Neural progenitor cell (in vitro differentiated cells): ENCODE measurements at regions not wholly inside any gene's neighbourhood (a gene's known extent, or its start where the extent isn't known, plus 50 kb on each side); places are given as distances from the start of the nearest gene placed in this dataset.

ENCODE experiments used
- DNase-seq: peaks from one replicate; pipeline ENCODE4 v3.0.0-alpha.2; 2016; ENCODE audit warnings: low spot score
- H2AFZ ChIP-seq: fragments of 200-600 bp; sonication (generic); replicated peaks from 2 replicates; pipeline ENCODE4 v1.6.1; 2016; ENCODE audit warnings: antibody characterized with exemption
- H3F3A ChIP-seq: fragments of 200-600 bp; sonication (generic); 2 replicates; pipeline ENCODE4 v1.6.1; 2016; ENCODE audit warnings: antibody characterized with exemption, low read depth
- H3K27ac ChIP-seq: fragments of 200-600 bp; sonication (generic); 2 replicates; pipeline ENCODE4 v1.5.1; 2016; ENCODE audit warnings: mild to moderate bottlenecking
- H3K27me3 ChIP-seq: fragments of 200-600 bp; sonication (generic); 2 replicates; pipeline ENCODE4 v1.6.1; 2016; ENCODE audit warnings: mild to moderate bottlenecking, moderate library complexity
- H3K36me3 ChIP-seq: fragments of 200-600 bp; sonication (generic); 2 replicates; pipeline ENCODE4 v1.5.1; 2016
- H3K4me1 ChIP-seq: fragments of 200-600 bp; sonication (generic); 2 replicates; pipeline ENCODE4 v1.6.1; 2016; ENCODE audit warnings: mixed run types
- H3K4me2 ChIP-seq: fragments of 200-600 bp; sonication (generic); 2 replicates; pipeline ENCODE4 v1.6.1; 2016
- H3K4me3 ChIP-seq: fragments of 200-600 bp; sonication (generic); 2 replicates; pipeline ENCODE4 v1.5.1; 2016
- H3K79me2 ChIP-seq: fragments of 200-600 bp; sonication (generic); 2 replicates; pipeline ENCODE4 v1.6.1; 2016; ENCODE audit warnings: low read depth
- H3K9ac ChIP-seq: fragments of 200-600 bp; sonication (generic); 2 replicates; pipeline ENCODE4 v1.6.1; 2016
- H3K9me3 ChIP-seq: fragments of 200-600 bp; sonication (generic); 2 replicates; pipeline ENCODE4 v1.5.1; 2016; ENCODE audit warnings: low read depth
- H4K20me1 ChIP-seq: fragments of 200-600 bp; sonication (generic); 2 replicates; pipeline ENCODE4 v1.6.1; 2016; ENCODE audit warnings: low read depth
- H3K27ac Mint-ChIP-seq: 3 replicates; pipeline ENCODE4 v1.8.0; 2021; ENCODE audit warnings: mixed read lengths
- H3K27me3 Mint-ChIP-seq: 2 replicates; pipeline ENCODE4 v1.8.0; 2022; ENCODE audit warnings: low read depth, mild to moderate bottlenecking, inconsistent platforms, moderate library complexity, mixed read lengths; ENCODE audit not compliant: insufficient read depth
- H3K36me3 Mint-ChIP-seq: 3 replicates; pipeline ENCODE4 v1.8.0; 2021; ENCODE audit warnings: mixed read lengths
- H3K4me1 Mint-ChIP-seq: 3 replicates; pipeline ENCODE4 v1.8.0; 2021; ENCODE audit warnings: mixed read lengths
- H3K4me3 Mint-ChIP-seq: 3 replicates; pipeline ENCODE4 v1.8.0; 2021; ENCODE audit warnings: mild to moderate bottlenecking, moderate library complexity, mixed read lengths
- H3K9me3 Mint-ChIP-seq: 3 replicates; pipeline ENCODE4 v1.8.0; 2020; ENCODE audit warnings: mixed read lengths
- EZH2 ChIP-seq: fragments of 200-600 bp; sonication (generic); IDR thresholded peaks from 2 replicates; pipeline ENCODE4 v1.6.1; 2017; ENCODE audit warnings: antibody characterized with exemption, mild to moderate bottlenecking, moderate library complexity
- EZH2phosphoT487 ChIP-seq: fragments of 200-600 bp; sonication (generic); IDR thresholded peaks from 2 replicates; pipeline ENCODE4 v1.6.1; 2017; ENCODE audit warnings: antibody characterized with exemption
- TF ChIP-seq, protein P1 (sequence below): fragments of 200-600 bp; sonication (generic); IDR thresholded peaks from 2 replicates; pipeline ENCODE4 v1.5.1; 2017; ENCODE audit warnings: antibody characterized with exemption, mild to moderate bottlenecking

DNA sequence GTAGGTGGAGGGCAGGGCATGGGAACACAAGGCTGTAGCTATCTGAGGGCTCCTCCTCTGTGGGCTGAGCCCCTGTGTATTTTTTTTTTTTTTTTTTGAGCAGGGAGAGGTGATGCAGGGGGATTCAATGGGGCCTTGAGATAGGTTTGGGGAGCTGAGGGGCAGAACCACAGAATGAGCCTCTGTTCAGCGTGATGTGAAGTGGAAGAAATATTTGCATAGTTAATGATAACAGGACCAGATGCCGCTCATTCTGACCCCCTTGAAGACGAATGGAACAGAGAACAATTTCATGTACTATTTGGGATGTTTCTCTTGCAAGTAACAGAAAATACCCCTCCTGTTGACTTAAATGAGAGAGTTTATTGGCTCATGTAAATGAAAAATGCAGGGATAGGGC is 69.7 kb upstream of the EMX2 start:
- Histone ChIP-seq H3K36me3 (no peaks in the 10 kb centered on the region), H4K20me1 (no peaks in the 10 kb centered on the region), H3K4me2 (no peak overlapping the region), H2AFZ (no peak overlapping the region), H3K4me1 (no peaks in the 10 kb centered on the region), H3K4me3 (no peak overlapping the region), H3K27me3 (no peaks in the 10 kb centered on the region), H3K9ac (no peak overlapping the region), H3K9me3 (no peaks in the 10 kb centered on the region), H3K27ac (no peak overlapping the region), H3F3A (no peaks in the 10 kb centered on the region), H3K79me2 (no peaks in the 10 kb centered on the region)
- Mint-ChIP-seq H3K27ac (no peak overlapping the region), H3K4me1 (no peaks in the 10 kb centered on the region), H3K9me3 (no peaks in the 10 kb centered on the region), H3K4me3 (no peak overlapping the region), H3K36me3 (no peaks in the 10 kb centered on the region), H3K27me3 (peaks cover 2% of the 10 kb centered on the region)
- TF ChIP-seq, protein P1, sequence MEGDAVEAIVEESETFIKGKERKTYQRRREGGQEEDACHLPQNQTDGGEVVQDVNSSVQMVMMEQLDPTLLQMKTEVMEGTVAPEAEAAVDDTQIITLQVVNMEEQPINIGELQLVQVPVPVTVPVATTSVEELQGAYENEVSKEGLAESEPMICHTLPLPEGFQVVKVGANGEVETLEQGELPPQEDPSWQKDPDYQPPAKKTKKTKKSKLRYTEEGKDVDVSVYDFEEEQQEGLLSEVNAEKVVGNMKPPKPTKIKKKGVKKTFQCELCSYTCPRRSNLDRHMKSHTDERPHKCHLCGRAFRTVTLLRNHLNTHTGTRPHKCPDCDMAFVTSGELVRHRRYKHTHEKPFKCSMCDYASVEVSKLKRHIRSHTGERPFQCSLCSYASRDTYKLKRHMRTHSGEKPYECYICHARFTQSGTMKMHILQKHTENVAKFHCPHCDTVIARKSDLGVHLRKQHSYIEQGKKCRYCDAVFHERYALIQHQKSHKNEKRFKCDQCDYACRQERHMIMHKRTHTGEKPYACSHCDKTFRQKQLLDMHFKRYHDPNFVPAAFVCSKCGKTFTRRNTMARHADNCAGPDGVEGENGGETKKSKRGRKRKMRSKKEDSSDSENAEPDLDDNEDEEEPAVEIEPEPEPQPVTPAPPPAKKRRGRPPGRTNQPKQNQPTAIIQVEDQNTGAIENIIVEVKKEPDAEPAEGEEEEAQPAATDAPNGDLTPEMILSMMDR, result no peak
- TF ChIP-seq EZH2, result no peak
- no peak for TF ChIP-seq EZH2phosphoT487
- no peak for DNase-seq

DNA sequence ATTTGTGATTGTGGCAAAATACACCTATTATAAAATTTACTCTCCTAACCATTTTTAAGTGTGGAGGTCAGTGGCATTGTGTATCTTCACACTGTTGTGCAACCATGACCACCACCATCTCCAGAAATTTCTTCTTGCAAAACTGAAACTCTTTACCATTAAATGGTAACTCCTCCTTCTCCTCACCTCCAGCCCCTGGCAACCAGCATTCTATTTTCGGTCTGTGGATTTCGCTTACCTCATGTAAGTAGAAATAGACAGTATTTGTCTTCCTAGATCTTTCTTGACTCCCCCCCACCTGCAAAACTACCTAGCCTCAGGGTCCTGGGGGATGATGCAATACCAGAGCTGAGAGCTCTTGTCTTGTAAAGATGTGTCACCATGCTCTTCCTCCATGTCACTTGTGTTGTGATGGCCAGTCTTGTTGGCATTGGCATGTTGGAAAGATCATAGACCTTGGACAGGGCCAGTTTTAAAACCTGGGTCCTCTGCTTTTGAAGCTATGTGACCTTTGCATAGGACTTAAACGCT is 71.1 kb upstream of the EMX2 start:
- H3K4me1 ChIP-seq, result no peaks in the 10 kb centered on the region
- H3K36me3 ChIP-seq, result no peaks in the 10 kb centered on the region
- Mint-ChIP-seq H3K27me3 (peaks cover 5% of the 10 kb centered on the region), H3K9me3 (no peaks in the 10 kb centered on the region), H3K36me3 (no peaks in the 10 kb centered on the region), H3K4me3 (no peak overlapping the region), H3K4me1 (no peaks in the 10 kb centered on the region), H3K27ac (no peak overlapping the region)
- H3K4me2 ChIP-seq, result no peak overlapping the region
- TF ChIP-seq, protein P1, result no peak
- no peak for TF ChIP-seq EZH2phosphoT487
- TF ChIP-seq EZH2, result no peak
- H2AFZ ChIP-seq, result no peak overlapping the region
- no peaks in the 10 kb centered on the region for H3K9me3 ChIP-seq
- H3K79me2 ChIP-seq, result no peaks in the 10 kb centered on the region
- H4K20me1 ChIP-seq, result no peaks in the 10 kb centered on the region
- H3K27me3 ChIP-seq, result no peaks in the 10 kb centered on the region
- DNase-seq, result no peak
- no peak overlapping the region for H3K9ac ChIP-seq
- no peak overlapping the region for H3K27ac ChIP-seq
- no peaks in the 10 kb centered on the region for H3F3A ChIP-seq
- no peak overlapping the region for H3K4me3 ChIP-seq

DNA sequence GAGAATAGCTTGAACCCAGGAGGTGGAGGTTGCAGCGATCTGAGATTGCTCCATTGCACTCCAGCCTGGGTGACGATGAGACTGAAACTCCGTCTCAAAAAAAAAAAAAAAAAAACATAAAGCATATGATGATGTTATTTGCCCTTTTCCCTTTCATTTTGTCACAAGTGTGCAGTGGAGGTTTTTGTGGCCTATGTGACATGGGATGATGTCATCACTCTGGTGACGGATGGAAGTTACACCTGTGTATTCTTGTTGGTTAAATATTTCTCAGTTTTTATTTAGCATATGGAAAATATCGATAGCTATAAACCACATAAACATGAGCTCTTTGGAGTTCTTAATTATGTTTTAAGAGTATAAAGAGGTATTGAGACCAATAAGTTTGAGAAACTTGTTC is 71.8 kb upstream of the EMX2 start:
- H3K4me3 Mint-ChIP-seq, result no peak overlapping the region
- H3K9me3 ChIP-seq, result no peaks in the 10 kb centered on the region
- no peaks in the 10 kb centered on the region for H3F3A ChIP-seq
- no peaks in the 10 kb centered on the region for H3K4me1 Mint-ChIP-seq
- no peak for DNase-seq
- no peaks in the 10 kb centered on the region for H3K36me3 Mint-ChIP-seq
- H3K27ac Mint-ChIP-seq, result no peak overlapping the region
- H3K4me2 ChIP-seq, result no peak overlapping the region
- no peak overlapping the region for H3K9ac ChIP-seq
- no peaks in the 10 kb centered on the region for H3K4me1 ChIP-seq
- no peak overlapping the region for H2AFZ ChIP-seq
- H3K36me3 ChIP-seq, result no peaks in the 10 kb centered on the region
- no peak overlapping the region for H3K4me3 ChIP-seq
- no peak for TF ChIP-seq EZH2
- TF ChIP-seq, protein P1, result no peak
- no peaks in the 10 kb centered on the region for H4K20me1 ChIP-seq
- H3K79me2 ChIP-seq, result no peaks in the 10 kb centered on the region
- H3K9me3 Mint-ChIP-seq, result no peaks in the 10 kb centered on the region
- peaks cover 5% of the 10 kb centered on the region for H3K27me3 Mint-ChIP-seq
- H3K27ac ChIP-seq, result no peak overlapping the region
- no peaks in the 10 kb centered on the region for H3K27me3 ChIP-seq
